ENCODE measurements at regions not wholly inside any gene's neighbourhood (a gene's known extent, or its start where the extent isn't known, plus 50 kb on each side); places are given as distances from the start of the nearest gene placed in this dataset.

- no peak for DNase-seq
Measured at GRCh38 chr1:2934156-2934540, 87.1 kb upstream of the ACTRT2 start.

- no peak for DNase-seq
Measured at GRCh38 chr1:2934642-2935081, 86.6 kb upstream of the ACTRT2 start.

DNA sequence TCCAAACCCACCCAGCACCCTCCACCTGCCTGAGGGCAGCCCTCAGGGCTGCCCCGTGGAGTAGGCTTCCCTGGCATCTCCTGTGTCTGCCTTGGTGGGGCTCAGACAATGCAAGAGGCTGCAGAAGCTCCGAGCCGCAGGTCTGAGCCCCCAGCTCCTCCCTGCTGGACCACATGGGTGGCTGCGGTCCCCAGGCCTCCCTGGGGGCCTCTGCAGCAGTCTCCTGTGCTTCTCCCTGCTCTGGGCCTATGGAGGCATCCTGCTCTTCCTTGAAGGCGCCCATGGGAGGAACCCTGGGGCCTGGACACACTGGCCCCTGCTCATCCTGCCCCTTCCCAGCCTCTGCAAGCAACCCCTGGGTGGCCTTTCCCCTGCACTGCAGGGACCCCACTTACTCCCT, 86.1 kb upstream of the ACTRT2 start:
- DNase-seq, result no peak

DNA sequence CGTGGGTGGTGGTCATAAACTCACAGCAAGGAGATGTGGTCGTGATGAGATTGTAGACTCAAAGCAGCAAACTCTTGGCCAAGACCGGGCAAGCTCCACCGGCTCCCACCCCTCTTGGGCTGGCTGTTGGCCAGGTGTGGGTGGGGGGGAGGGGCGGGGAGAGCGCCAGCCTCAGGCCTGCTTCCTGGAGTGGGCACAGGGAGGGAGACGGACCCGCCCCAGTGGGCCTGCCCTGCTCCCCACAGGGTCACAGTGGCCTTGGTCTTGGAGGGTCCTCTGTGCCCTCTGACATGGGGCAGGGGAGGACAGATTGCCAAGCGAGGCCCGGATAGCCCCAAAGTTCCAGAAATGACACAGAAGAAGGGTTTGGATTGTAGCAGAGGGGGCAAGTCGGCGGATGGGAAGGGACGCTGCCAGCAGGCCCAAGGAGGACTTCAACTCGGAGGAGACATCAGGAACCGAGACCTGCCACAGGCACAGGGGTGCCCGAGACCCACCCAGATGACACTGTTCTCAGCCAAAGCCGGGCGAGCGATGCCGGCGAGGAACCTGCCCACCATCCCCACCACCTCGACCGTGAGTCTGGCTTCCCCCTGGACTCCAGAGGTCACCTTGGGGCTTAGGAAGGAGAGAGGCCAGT, 85.4 kb upstream of the ACTRT2 start:
- no peak for DNase-seq

DNA sequence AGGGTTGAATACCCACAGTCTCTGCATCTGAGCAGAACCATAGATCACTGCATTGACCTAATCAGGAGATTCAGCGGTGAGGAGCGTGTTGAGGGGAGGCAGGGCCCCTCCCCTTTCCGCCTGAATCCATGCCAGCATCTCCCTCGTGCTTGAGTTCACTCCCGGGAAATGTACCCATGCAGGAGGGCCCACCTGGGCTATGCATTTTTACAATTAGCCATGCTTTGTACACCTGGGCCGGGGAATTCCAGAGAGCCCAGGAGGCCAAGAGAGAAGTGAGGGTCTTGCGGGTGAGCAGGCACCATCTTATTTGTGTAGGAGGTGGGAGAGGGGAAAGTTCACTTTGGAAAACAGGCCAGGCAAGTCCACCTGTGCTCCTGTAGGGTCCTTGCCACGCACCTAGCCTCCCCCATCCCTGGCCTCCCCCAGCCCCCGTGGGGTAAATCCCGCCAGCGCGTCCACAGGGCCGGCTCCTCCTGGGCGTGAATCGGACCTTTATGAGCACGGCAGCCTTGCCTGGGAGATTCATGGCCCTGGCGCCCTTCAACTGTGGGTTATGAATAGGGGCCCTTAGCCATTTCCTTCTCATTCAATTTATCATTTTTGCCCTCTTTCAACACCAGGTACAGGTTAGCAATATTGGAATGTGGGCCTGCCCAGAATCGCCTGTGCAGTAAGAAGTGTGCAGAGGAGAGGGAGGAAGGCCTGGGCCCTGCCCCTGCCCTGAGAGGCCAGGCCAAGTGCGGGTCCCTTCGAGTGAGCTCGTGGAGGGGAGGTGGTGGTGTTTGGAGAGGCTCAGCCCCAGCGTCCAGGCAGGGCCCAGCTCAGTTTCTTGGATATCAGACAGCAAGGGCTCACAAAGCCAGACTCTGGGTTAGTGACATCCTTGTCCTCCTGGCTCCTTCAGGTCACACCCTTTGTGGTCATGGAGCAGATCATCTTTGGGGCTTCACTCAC, 84.4 kb upstream of the ACTRT2 start:
- DNase-seq, result no peak

- no peak for DNase-seq
Measured at GRCh38 chr1:2937805-2938204, 83.5 kb upstream of the ACTRT2 start.

DNA sequence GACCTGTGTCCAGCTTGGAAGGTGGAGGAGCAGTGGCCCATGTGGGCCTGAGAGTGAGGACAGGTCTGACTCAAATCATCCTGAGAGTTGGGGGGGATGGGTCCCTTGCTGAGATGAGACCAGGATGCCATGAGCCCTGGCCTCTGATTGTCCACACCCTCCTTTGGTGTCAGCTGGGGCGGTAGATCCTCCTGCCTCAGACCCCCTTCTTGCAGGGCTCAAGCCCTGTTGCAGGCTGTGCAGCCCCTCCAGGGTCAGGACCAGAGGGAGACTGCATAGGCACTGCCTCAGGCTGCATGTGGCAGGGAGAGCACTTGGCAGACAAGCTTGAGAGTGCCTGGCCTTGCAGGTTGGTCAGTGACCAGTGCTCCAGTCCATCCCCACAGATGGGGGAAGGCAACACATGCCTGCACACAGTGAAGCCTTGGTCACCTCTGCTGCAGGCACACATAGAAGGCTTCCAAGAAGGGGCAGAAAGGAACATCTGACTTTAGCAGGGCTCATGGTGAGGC, 82.2 kb upstream of the ACTRT2 start:
- no peak for DNase-seq

GRCh38 chr1:2940178-2940577, 81.1 kb upstream of the ACTRT2 start:
- DNase-seq, result no peak

DNA sequence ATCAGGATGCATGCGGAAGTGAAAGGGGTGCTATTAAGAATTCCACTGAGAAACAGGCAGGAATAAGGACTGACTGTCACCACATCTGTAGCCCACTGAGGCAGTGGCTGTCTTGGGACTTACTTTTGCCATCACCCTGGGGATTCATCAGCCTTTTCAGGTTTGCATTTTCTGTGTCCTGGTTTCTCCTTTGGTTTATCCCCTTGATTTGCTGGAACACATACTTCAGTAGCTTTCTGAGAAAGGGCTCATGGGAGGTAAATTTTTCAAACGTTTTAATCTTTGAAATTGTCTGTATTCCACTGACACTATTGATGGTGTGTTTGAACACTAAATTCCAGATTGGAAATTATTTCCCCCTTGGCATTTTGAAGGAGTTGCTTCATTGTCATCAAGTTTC, 80.2 kb upstream of the ACTRT2 start:
- DNase-seq, result no peak

DNA sequence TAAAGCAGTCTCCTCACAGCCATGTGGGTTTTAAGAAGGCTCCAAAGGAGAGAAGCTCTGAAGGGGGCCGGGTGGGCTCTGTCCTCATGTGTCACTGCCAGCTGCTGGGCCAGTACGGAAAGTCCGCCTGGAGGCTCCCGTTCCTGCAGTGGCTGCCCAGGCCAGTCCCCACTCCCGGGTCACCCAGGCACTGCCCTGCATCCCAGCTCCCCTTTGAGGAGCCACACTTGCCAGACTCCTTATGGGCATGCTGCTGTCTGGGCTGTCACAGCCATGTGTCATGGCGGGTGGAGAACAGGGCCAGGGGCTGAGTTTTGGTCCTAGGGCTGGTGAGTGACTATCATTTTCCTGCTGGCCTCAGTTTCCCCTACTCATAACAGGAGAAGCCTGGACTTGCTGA, 79.4 kb upstream of the ACTRT2 start:
- no peak for DNase-seq

GRCh38 chr1:2942410-2942809, 78.9 kb upstream of the ACTRT2 start:
- no peak for DNase-seq

DNA sequence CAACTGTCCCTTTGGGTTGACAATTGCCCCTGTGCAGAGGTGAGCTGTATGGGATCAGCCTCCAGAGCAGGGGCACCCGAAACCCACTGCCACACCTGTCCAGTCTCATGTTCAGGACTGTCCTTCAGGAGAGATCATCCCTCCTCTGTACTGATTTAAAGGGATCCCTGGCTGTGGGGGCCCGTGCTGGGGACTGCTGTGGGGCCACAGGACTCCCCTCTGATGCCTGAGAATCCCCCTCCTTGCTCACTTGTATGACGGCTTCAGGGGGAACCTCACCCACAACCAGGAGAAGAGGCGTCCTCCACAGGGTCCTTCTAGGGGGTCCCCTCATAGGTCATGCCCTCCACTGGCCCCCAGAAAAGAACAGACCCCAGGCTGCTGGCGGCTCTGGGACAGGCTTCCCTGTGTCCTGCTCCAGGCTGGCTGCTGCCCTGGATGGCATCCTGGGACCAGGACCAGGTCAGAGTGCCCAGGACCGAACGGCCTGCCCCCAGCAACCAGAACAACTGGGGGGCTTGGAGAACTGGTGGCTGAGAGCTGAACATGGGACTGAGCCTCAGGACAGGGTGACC, 77.5 kb upstream of the ACTRT2 start:
- DNase-seq, result no peak

DNA sequence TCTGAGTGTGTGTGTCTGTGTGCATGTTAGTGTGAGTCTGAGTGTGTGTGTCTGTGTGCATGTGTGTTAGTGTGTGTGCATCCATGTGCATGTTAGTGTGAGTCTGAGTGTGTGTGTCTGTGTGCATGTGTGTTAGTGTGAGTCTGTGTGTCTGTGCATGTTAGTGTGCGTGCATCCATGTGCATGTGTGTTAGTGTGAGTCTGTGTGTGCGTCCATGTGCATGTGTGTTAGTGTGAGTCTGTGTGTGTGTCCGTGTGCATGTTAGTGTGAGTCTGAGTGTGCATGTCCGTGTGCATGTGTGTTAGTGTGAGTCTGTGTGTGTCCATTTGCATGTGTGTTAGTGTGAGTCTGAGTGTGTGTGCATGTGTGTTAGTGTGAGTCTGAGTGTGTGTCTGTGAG, 76.6 kb upstream of the ACTRT2 start:
- no peak for DNase-seq

GRCh38 chr1:2945821-2946231, 75.4 kb upstream of the ACTRT2 start:
- no peak for DNase-seq

GRCh38 chr1:2946291-2946690, 75.0 kb upstream of the ACTRT2 start:
- no peak for DNase-seq

GRCh38 chr1:2946999-2947690, 74.1 kb upstream of the ACTRT2 start:
- DNase-seq, result no peak

DNA sequence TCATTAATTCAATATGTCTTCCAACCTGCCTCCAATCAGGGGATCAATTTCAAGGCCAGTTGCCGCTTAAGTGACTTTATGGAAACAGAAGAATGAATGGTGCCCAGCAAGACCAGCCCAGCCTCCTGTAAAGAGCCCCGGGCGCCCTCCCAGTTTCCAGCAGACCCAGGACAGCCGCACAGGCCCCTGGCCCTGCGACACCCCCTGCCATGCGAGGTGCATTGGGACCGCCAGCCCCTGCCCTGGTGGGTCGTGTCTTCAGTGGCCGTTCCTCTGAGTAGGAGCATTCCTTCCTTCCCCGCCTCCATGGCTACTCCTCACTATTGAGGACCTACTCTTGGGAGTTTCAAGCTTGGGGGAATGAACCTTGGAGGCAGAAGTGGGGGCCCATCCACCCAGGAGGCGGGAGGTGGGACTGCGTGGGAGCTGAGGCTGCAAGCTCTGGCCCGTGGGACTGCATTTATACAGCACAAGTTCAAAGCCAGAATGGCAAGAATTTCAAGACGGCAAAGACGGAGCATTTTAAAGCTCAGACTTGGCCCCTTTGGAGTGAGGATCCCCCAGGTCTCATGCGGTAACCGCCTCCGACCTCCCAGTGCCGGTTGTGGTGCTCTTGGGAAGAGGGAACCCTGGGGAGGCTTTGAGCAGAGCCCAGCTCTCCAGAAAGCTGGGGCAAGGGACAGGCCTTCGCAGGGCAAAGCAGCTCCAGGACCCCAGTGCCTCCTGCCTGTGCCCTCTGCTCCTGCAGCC, 73.1 kb upstream of the ACTRT2 start:
- no peak for DNase-seq

DNA sequence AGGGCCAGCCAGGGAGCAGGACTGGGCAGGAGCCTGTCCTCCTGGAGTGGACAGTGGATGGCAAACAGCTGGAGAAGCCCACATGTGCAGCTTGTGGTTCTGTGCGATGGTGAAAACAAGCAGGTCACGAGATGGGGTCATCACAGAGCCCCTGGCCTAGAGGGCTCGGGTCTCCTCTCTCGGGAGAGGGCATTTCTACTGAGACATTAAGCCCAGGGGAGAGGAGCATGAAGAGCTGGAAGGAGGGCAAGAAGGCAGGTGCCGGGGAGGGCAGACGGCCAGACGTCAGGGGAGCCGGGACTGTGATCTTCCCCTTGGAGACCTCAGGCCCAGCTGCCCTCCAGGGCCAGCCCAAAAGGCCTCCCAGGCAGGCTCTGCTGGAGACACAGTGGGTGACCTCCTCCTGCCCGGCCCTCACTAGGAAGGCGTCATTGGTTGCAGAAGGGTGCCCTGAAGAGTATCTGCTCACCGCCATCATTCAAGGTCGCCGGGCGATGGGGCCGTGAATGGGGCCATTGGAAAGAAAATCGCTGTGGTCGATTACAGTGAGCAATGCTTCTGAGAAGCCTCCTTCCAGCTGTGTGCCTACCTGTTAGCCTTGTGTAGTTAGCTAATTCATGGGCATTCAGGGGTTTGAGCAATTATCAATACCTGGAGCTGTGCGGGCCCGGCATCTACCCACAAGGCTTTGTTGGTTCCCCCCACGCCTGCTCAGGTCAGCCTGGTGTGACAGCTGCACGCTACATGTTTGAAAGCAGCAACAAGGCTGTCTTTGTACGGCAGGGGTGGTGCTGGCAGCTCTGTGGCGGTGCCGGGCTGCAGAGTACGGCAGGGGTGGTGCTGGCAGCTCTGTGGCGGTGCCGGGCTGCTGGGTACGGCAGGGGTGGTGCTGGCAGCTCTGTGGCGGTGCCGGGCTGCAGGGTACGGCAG, 72.3 kb upstream of the ACTRT2 start:
- DNase-seq, result no peak

DNA sequence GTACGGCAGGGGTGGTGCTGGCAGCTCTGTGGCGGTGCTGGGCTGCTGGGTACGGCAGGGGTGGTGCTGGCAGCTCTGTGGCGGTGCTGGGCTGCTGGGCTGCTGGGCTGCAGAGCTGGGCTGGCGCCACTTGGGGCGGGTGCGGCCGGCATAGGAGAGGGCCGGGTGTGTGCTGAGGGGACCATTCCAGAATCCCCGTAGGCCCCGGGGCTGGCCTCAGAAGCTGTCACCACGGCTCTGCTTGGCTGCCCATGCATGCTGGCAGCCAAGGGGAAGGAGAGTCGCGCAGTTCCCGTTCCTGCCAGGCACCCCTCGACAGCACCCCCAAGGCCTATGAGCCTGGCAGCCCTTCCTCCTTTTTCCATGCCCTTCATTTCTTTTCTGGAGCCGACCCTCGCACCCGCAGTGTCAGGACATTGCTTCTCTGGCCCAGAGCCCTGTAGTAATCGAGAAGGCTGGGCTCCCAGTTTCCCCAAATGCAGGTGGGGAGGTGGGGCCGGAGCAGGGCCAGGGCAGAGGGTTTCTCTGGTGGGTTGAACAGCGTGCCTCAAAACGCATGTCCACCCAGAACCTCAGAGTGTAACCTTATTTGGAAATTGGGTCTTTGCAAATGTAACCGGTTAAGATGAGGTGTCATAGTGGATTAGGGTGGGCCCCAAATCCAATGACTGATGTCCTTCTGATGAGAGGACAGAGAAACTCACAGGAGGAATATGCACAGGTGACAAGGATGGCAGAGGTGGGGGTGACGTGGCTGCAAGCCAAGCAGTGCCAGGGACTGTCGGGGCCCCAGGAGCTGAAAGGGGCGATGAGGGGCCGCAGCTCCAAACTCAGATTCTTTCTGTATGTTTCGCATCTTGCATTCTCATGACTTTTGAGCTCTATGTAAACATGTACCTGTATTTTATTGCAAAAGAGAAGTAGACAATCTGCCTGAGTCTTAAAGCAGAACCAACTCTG, 71.0 kb upstream of the ACTRT2 start:
- DNase-seq, result no peak

GRCh38 chr1:2950926-2951305, 70.4 kb upstream of the ACTRT2 start:
- DNase-seq, result no peak

Data from skin of body (tissue), 1 donor.